Pancreas (tissue), 10 donors: ENCODE measurements at regions not wholly inside any gene's neighbourhood (a gene's known extent, or its start where the extent isn't known, plus 50 kb on each side); places are given as distances from the start of the nearest gene placed in this dataset.

Source experiments
- ATAC-seq, 4 donors: fragments of 200-7000 bp; cut with Tn5 transposase; one replicate each; pipeline versions ENCODE4 v1.8.0 to v1.9.1; 2020; ENCODE audit warnings: mild to moderate bottlenecking in 4 of 4, moderate library complexity in 4 of 4
- DNase-seq, 6 donors: peaks; one replicate each; pipeline ENCODE4 v3.0.0-alpha.2; 2020
- FAIRE-seq: peaks from 2 replicates; lab custom pipeline; 2012; peaks lifted over from hg19 to GRCh38; lab: Jason Lieb, UNC
- H3K27ac ChIP-seq, 4 donors: fragments of 200-600 bp; sonication (generic); 1 replicate in 3 of 4; 2 replicates in 1 of 4; pipeline versions ENCODE4 v1.5.0 to v1.8.0; 2020
- H3K27me3 ChIP-seq, 4 donors: fragments of 200-600 bp; one replicate each; pipeline ENCODE4 v1.8.0; 2021
- H3K36me3 ChIP-seq, 3 donors: fragments of 200-600 bp; sonication (generic) in 1 of 3; one replicate each; pipeline versions ENCODE4 v1.5.0 to v1.8.0; 2020 to 2021
- H3K4me1 ChIP-seq, 3 donors: fragments of 200-600 bp; one replicate each; pipeline ENCODE4 v1.8.0; 2021
- H3K4me3 ChIP-seq, 4 donors: fragments of 200-600 bp; sonication (generic) in 2 of 4; one replicate each; pipeline versions ENCODE4 v1.5.0 to v1.8.0; 2020 to 2021
- H3K9me3 ChIP-seq, 4 donors: fragments of 200-600 bp; one replicate each; pipeline ENCODE4 v1.8.0; 2021
- CTCF ChIP-seq, 4 donors: fragments of 200-600 bp; sonication (generic) in 3 of 4; IDR thresholded peaks; one replicate each; pipeline versions ENCODE4 v1.5.0 to v1.8.0; 2021; ENCODE audit warnings: antibody characterized with exemption in 4 of 4
- WGBS, 2 donors: extraction: QIAGEN DNeasy Blood & Tissue Kit; methylation state at CpG; one replicate each; pipeline ENCODE4 v1.1.7; 2013; 5-methylcytosine and 5-hydroxymethylcytosine counted together
- intact Hi-C, 3 donors: fragments of 100-400 bp; cut with DNase I; formaldehyde crosslinking; loops; one replicate each; pipeline versions ENCODE4 v1.11.1 to v1.14.2; 2022
- donor health status: healthy with polysubstance abuse.
- donor health status: DM: no; HTN: no; CAD: no; lungs with moderate emphysema.
- donor health status: DM: no; HTN: no; CAD: no.
- donor health status: control.
- donor health status: control.
- donor health status: Bipolar disorder and iron deficiency.
- donor health status: DM: yes; HTN: yes; CAD: no.
- donor health status: DM: no; HTN: no; CAD: no.
- donor health status: DM: no; HTN: no; CAD: no.
- donor health status: DM: yes; HTN: yes; CAD: no.

GRCh38 chr10:6660460-6660859 lies 80.4 kb upstream of the PRKCQ start:
- no peak for FAIRE-seq
- no peak for ATAC-seq

GRCh38 chr10:6659451-6659850 lies 79.4 kb upstream of the PRKCQ start:
- Histone ChIP-seq H3K4me1 (no peaks in the 10 kb centered on the region), H3K9me3 (no peaks in the 10 kb centered on the region), H3K27ac (no peak overlapping the region), H3K4me3 (no peak overlapping the region), H3K27me3 (peaks cover 0 to 3% (median 0%) of the 10 kb centered on the region in 4 donors), H3K36me3 (no peaks in the 10 kb centered on the region)
- intact Hi-C loops: no loop called here
- FAIRE-seq (no peak), ATAC-seq (no peak), DNase-seq (no peak)
- no peak for TF ChIP-seq CTCF (IDR thresholded peaks at IDR 0.05)

More at GRCh38 chr10:6660460-6660859, 80.4 kb upstream of the PRKCQ start:
- peaks cover 0 to 3% (median 0%) of the 10 kb centered on the region in 4 donors for H3K27me3 ChIP-seq
- no peak for DNase-seq
- intact Hi-C loops: loop anchor here in 1 of 3 donors (10.0 kb wide), 1 partner anchor 754 kb away; the partner anchor contains the start of gene SFMBT2
- no peaks in the 10 kb centered on the region for H3K36me3 ChIP-seq
- H3K4me1 ChIP-seq: no peaks in the 10 kb centered on the region
- H3K27ac ChIP-seq: no peak overlapping the region
- no peak for TF ChIP-seq CTCF (IDR thresholded peaks at IDR 0.05)
- WGBS, 2 donors: 68 to 83% methylated on average over 2 of the region's 2 CpGs
- H3K9me3 ChIP-seq: no peaks in the 10 kb centered on the region
- H3K4me3 ChIP-seq: no peak overlapping the region

DNA sequence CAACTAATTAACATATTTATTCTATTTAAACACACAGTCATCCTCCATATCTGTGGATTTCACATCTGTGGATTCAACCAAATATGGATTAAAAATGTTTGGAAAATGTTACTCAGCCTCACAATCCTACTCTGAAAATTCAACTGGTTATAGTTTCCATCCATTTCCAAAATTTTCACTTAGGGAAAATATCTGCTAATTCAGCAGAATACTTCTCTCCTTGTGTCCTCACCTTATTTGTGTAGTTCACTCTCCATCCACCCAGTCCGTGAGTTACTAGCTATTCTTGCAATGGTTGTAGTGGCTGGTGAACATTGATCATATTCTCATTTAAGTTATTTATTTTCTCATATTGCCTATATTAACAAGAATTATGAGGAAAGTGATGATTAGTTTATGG lies 77.6 kb upstream of the PRKCQ start:
- WGBS, 2 donors: 58 to 76% methylated on average over 1 of the region's 1 CpG
- Histone ChIP-seq H3K27ac (no peak overlapping the region), H3K4me3 (no peak overlapping the region), H3K36me3 (no peaks in the 10 kb centered on the region), H3K9me3 (no peaks in the 10 kb centered on the region), H3K4me1 (no peaks in the 10 kb centered on the region), H3K27me3 (peaks cover 0 to 3% (median 0%) of the 10 kb centered on the region in 4 donors)
- ATAC-seq (no peak), FAIRE-seq (no peak), DNase-seq (no peak)
- TF ChIP-seq CTCF (IDR thresholded peaks at IDR 0.05): no peak
- intact Hi-C loops: no loop called here

GRCh38 chr10:6657196-6657595 lies 77.1 kb upstream of the PRKCQ start:
- Histone ChIP-seq H3K4me3 (no peak overlapping the region), H3K27me3 (peaks cover 0 to 3% (median 0%) of the 10 kb centered on the region in 4 donors), H3K27ac (no peak overlapping the region), H3K4me1 (no peaks in the 10 kb centered on the region), H3K9me3 (no peaks in the 10 kb centered on the region), H3K36me3 (no peaks in the 10 kb centered on the region)
- FAIRE-seq: no peak
- 48 to 65% methylated on average over 2 of the region's 2 CpGs for WGBS, 2 donors
- intact Hi-C loops: no loop called here
- DNase-seq: no peak
- ATAC-seq: no peak
- no peak for TF ChIP-seq CTCF (IDR thresholded peaks at IDR 0.05)

- Histone ChIP-seq H3K27ac (no peak overlapping the region), H3K4me1 (no peaks in the 10 kb centered on the region), H3K4me3 (no peak overlapping the region), H3K27me3 (peaks cover 0 to 15% (median 0%) of the 10 kb centered on the region in 4 donors), H3K9me3 (no peaks in the 10 kb centered on the region), H3K36me3 (no peaks in the 10 kb centered on the region)
- ATAC-seq (no peak), DNase-seq (no peak), FAIRE-seq (no peak)
- TF ChIP-seq CTCF (IDR thresholded peaks at IDR 0.05): no peak
- 85 to 93% methylated on average over 2 of the region's 2 CpGs for WGBS, 2 donors
- intact Hi-C loops: no loop called here
Observed at GRCh38 chr10:6654571-6654970, 74.5 kb upstream of the PRKCQ start.
